Loucy (cell line): ENCODE measurements at regions not wholly inside any gene's neighbourhood (a gene's known extent, or its start where the extent isn't known, plus 50 kb on each side); places are given as distances from the start of the nearest gene placed in this dataset.

ENCODE experiments used
- CTCF ChIP-seq: fragments of 200-600 bp; sonication (generic); conservative IDR thresholded peaks from 2 replicates; pipeline ENCODE4 v1.5.1; 2014; ENCODE audit warnings: mild to moderate bottlenecking, antibody characterized with exemption, low read length
- EZH2phosphoT487 ChIP-seq: fragments of 200-600 bp; IDR thresholded peaks from 2 replicates; pipeline ENCODE4 v1.6.1; 2018; ENCODE audit warnings: antibody characterized with exemption, mild to moderate bottlenecking, moderate library complexity, borderline replicate concordance

GRCh38 chr2:23291239-23291638 is 93.7 kb upstream of the KLHL29 start:
- TF ChIP-seq CTCF (no peak), EZH2phosphoT487 (no peak)
